Peyer's patch (tissue), 4 donors: ENCODE measurements at regions not wholly inside any gene's neighbourhood (a gene's known extent, or its start where the extent isn't known, plus 50 kb on each side); places are given as distances from the start of the nearest gene placed in this dataset.

Source experiments
- CTCF ChIP-seq, 6 experiments: fragments of 450-650 bp in 4 of 6; fragments of 200-600 bp in 2 of 6; sonication (generic) in 1 of 6; IDR thresholded peaks; one replicate each; pipeline ENCODE4 v1.5.1; 2017 to 2019; ENCODE audit warnings: antibody characterized with exemption in 6 of 6, mild to moderate bottlenecking in 3 of 6, moderate library complexity in 1 of 6
- POLR2A ChIP-seq, 2 donors: fragments of 450-650 bp; IDR thresholded peaks; one replicate each; pipeline ENCODE4 v1.5.1; 2017; ENCODE audit warnings: antibody characterized with exemption in 2 of 2, mild to moderate bottlenecking in 2 of 2, moderate library complexity in 2 of 2

GRCh38 chr3:66803206-66803605 is 194.9 kb upstream of the KBTBD8 start:
- no peak for TF ChIP-seq POLR2A (IDR thresholded peaks at IDR 0.05)
- no peak for TF ChIP-seq CTCF (IDR thresholded peaks at IDR 0.05)
